Stomach smooth muscle (tissue), 2 donors: ENCODE measurements at regions not wholly inside any gene's neighbourhood (a gene's known extent, or its start where the extent isn't known, plus 50 kb on each side); places are given as distances from the start of the nearest gene placed in this dataset.

Experiments used
- H3K27ac ChIP-seq: one replicate; pipeline ENCODE4 v1.7.0; 2013; ENCODE audit warnings: mild to moderate bottlenecking, low read length, inconsistent platforms
- H3K27me3 ChIP-seq, 2 donors: one replicate each; pipeline ENCODE4 v1.7.0; 2013; ENCODE audit warnings: low read length in 2 of 2; ENCODE audit not compliant: insufficient read depth in 2 of 2, control insufficient read depth in 1 of 2
- H3K36me3 ChIP-seq, 2 donors: one replicate each; pipeline ENCODE4 v1.7.0; 2013; ENCODE audit warnings: low read length in 2 of 2; ENCODE audit not compliant: control insufficient read depth in 2 of 2, insufficient read depth in 2 of 2
- H3K4me1 ChIP-seq: one replicate; pipeline ENCODE4 v1.7.0; 2013; ENCODE audit warnings: low read length; ENCODE audit not compliant: control insufficient read depth, insufficient read depth
- H3K4me3 ChIP-seq, 2 donors: one replicate each; pipeline ENCODE4 v1.7.0; 2013; ENCODE audit warnings: low read length in 2 of 2
- H3K9ac ChIP-seq, 2 donors: one replicate each; pipeline ENCODE4 v1.7.0; 2013; ENCODE audit warnings: low read length in 2 of 2, mild to moderate bottlenecking in 1 of 2
- H3K9me3 ChIP-seq, 2 donors: one replicate each; pipeline ENCODE4 v1.7.0; 2013; ENCODE audit warnings: low read length in 2 of 2; ENCODE audit not compliant: control insufficient read depth in 2 of 2
- donor health status: healthy.
- donor health status: Pancreatic carcinoma.

DNA sequence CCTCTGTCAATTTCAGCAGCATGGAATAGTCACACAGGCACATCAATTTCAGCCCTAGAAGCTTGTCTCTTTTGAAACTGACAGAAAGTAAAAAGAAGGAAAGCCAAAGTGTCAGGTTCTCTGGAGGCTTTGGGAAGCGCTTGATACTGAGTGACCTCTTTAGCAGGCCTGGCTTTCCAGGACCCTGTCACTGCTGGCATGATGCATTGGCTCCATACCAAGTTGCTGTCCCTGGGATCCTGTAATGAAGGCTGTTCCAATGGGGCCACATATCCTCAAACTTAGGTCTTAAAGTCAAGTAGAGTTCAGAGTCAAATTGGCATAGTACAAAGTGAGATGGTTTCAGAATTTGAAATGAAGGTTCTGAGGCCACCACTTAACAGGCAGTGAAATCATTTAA, 640.9 kb downstream of the SQOR start:
- H3K9me3 ChIP-seq: no peaks in the 10 kb centered on the region

DNA sequence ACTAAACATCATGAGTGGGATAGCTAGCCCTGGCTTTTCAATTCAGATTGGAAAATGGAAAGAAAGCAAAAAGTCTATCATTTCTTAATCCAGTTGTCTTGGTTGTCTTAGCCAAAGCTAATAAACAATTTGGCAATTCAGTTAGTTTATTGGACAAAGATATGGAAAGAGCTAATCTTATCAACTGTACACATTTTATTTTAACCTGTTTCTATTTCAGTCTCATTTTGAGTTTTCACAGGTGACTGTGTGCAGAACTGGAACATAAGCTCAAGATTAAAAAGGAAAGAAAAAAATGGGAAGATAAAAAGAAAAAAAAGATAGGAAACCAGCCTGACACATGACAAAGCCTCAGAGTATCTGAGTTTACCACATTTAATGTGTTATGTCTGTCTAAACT, 642.6 kb downstream of the SQOR start:
- no peaks in the 10 kb centered on the region for H3K27me3 ChIP-seq
- no peak overlapping the region for H3K4me3 ChIP-seq
- no peak overlapping the region for H3K9ac ChIP-seq
- no peak overlapping the region for H3K27ac ChIP-seq
- H3K4me1 ChIP-seq: no peaks in the 10 kb centered on the region
- no peaks in the 10 kb centered on the region for H3K9me3 ChIP-seq
- no peaks in the 10 kb centered on the region for H3K36me3 ChIP-seq

More for the DNA sequence above, 640.9 kb downstream of the SQOR start:
- Histone ChIP-seq H3K9ac (no peak overlapping the region), H3K36me3 (no peaks in the 10 kb centered on the region), H3K4me3 (no peak overlapping the region), H3K27me3 (no peaks in the 10 kb centered on the region), H3K27ac (no peak overlapping the region), H3K4me1 (no peaks in the 10 kb centered on the region)

DNA sequence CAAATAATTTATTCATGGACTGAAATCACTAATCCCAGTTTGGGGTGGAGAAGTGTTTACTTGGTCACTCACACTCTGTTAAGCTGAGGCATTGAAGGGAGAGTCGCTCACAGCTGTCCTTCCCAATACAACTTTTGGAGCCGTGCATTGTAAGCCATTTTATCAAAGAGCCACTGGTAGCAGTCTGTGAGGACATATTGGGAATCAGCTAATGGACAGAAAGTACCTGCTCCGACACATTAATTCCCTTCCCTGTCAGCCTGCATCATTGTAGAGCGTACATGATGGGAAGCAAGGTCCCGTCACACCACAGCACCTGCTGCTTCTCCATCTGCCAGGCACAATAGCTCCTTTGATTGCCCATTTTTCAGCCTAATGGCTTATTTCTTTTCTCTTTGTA, 643.2 kb downstream of the SQOR start:
- no peaks in the 10 kb centered on the region for H3K27me3 ChIP-seq
- H3K36me3 ChIP-seq: no peaks in the 10 kb centered on the region
- no peak overlapping the region for H3K9ac ChIP-seq
- no peaks in the 10 kb centered on the region for H3K9me3 ChIP-seq
- H3K27ac ChIP-seq: no peak overlapping the region
- H3K4me1 ChIP-seq: no peaks in the 10 kb centered on the region
- no peak overlapping the region for H3K4me3 ChIP-seq

GRCh38 chr15:46278486-46279090, 643.8 kb downstream of the SQOR start:
- Histone ChIP-seq H3K27ac (no peak overlapping the region), H3K9me3 (no peaks in the 10 kb centered on the region), H3K4me1 (no peaks in the 10 kb centered on the region), H3K4me3 (no peak overlapping the region), H3K9ac (no peak overlapping the region), H3K36me3 (no peaks in the 10 kb centered on the region), H3K27me3 (no peaks in the 10 kb centered on the region)

DNA sequence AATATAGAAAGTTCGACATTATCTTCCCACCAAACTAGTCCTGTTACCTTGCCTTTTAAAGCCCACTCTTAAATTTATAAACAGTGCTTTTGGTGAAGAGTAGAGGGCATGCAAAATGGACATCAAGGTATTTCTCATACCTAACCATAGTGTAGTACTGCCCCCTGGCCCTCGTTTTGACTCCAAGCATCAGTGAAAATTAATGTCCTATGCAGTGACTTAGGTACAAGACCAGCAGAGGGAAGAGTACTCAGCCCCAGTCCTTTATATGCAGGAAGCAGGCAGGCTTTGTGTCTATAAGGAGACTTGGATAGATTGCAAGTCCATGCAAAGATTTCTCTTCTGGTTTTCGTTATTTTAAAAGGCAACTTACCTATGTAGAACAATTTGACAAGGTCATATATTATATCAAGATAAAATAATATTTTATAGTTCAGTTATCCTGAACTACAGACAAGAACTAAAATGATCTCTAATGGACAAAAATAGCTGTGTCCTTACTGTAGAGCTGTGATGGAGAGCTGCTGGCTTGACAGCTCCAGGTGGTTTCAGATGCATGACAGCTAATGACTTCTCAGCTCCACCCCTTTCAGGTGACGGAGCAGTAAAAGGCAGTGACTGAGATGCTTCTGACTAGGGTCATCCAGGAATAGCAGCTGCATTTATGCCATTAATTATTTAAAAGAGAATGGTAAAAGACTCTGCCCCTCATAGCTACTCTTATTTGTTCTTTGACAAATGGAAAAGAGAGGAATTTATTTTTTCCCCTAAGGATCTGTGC, 646.1 kb downstream of the SQOR start:
- H3K4me3 ChIP-seq: no peak overlapping the region
- H3K4me1 ChIP-seq: no peaks in the 10 kb centered on the region
- H3K36me3 ChIP-seq: no peaks in the 10 kb centered on the region
- no peak overlapping the region for H3K9ac ChIP-seq
- no peak overlapping the region for H3K27ac ChIP-seq
- no peaks in the 10 kb centered on the region for H3K9me3 ChIP-seq
- H3K27me3 ChIP-seq: no peaks in the 10 kb centered on the region

DNA sequence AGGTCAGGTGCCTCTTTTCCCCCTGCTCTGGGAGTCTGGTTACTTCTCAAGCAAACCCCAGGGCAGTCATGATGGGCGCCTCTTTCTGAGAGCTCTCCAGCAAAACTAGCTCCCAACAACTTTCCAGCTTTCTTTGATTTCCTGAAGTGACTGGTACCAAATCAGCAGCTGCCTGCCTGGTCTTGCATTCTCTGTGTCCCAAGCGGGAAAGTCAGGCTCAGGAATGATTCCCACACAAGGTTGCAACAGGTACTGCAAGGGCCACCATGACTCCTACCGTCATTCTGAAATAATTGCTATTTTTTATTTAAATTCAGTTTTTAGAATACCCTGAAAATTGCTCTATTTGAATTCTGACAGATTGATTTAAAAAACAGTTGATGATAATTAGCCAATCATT, 658.7 kb downstream of the SQOR start:
- Histone ChIP-seq H3K4me1 (no peaks in the 10 kb centered on the region), H3K4me3 (no peak overlapping the region), H3K9me3 (no peaks in the 10 kb centered on the region), H3K9ac (no peak overlapping the region), H3K36me3 (no peaks in the 10 kb centered on the region), H3K27ac (no peak overlapping the region), H3K27me3 (no peaks in the 10 kb centered on the region)

DNA sequence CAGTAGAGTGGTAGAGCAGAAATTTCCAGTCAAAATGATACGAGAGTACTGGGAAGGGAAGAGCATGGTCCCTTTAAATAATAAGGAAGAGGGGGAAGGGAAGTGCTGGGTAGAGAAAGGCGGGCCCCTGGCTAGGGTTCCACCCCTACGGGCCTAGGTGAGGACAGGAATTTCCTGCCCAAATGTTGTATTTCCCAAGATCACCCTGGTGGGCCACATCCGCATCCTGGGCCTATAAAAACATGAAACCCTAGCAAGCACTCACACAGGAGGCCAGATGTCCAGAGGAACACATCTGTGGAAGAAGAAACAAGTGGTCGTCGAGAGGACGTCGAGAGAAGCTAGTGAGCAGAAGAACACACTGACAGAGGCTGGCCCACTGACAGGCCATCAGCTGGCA, 661.2 kb downstream of the SQOR start:
- H3K9ac ChIP-seq: no peak overlapping the region
- no peaks in the 10 kb centered on the region for H3K9me3 ChIP-seq
- no peaks in the 10 kb centered on the region for H3K36me3 ChIP-seq
- H3K4me1 ChIP-seq: no peaks in the 10 kb centered on the region
- no peak overlapping the region for H3K4me3 ChIP-seq
- no peaks in the 10 kb centered on the region for H3K27me3 ChIP-seq
- no peak overlapping the region for H3K27ac ChIP-seq

DNA sequence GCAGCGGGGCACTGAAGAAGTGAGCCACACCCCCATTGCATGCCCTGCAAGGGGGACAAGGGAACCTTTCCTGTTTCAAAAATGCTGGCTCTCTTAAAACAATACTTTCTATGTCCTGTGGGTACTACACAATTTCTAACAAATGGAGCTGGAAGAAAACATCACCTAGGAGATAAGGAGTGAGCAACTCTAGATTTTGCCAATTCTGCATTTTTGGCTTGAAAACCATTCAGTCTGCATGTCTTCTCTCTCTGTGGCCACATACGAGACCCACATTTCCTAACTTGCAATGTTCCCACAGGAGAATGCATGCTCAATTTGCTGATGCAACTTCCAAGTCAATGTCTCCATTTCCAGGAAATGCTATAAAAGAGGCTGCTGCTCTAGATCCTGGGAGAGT, 662.0 kb downstream of the SQOR start:
- no peaks in the 10 kb centered on the region for H3K27me3 ChIP-seq
- no peaks in the 10 kb centered on the region for H3K4me1 ChIP-seq
- H3K9me3 ChIP-seq: no peaks in the 10 kb centered on the region
- H3K4me3 ChIP-seq: no peak overlapping the region
- no peak overlapping the region for H3K27ac ChIP-seq
- no peak overlapping the region for H3K9ac ChIP-seq
- H3K36me3 ChIP-seq: no peaks in the 10 kb centered on the region

DNA sequence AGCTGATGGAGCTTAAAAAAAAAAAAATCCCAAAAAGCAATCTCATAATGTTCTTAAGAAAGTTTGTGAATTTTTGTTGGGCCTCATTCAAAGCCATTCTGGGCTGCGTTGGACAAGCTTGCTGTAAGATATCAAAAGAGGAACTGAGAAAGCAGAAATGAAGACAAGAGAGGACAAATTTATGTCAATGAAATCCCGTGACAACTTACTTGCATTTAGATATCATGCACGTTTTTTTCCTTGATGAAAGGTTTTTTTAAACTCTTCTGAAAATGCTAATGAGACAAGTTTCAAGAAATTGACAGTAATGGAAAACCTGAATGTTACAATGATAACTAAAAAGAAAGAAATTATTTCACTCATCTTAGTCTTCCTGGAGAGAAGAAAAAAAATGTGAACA, 662.9 kb downstream of the SQOR start:
- Histone ChIP-seq H3K27ac (no peak overlapping the region), H3K36me3 (no peaks in the 10 kb centered on the region), H3K4me3 (no peak overlapping the region), H3K4me1 (no peaks in the 10 kb centered on the region), H3K9ac (no peak overlapping the region), H3K9me3 (no peaks in the 10 kb centered on the region), H3K27me3 (no peaks in the 10 kb centered on the region)

DNA sequence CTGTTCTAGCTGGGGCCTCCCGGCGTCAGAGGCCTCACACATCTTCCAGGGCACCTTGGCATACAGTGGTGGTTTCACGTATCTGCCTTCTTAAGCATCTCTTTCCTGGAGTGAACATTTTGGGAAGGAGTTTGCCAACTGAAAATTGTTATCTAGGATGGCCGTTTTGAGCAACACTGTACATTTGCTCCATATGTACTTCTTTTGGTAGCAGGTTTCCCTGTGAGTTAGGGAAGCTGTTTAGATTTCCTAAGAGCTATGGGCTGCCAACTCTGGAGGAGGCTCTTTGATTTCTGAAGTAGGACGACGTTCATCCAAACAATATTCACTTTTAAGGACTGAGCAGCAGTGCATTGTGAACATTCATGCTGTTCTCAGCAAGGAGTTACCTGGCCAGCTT, 665.9 kb downstream of the SQOR start:
- Histone ChIP-seq H3K4me1 (no peaks in the 10 kb centered on the region), H3K27ac (no peak overlapping the region), H3K4me3 (no peak overlapping the region), H3K9ac (no peak overlapping the region), H3K36me3 (no peaks in the 10 kb centered on the region), H3K9me3 (no peaks in the 10 kb centered on the region), H3K27me3 (no peaks in the 10 kb centered on the region)

DNA sequence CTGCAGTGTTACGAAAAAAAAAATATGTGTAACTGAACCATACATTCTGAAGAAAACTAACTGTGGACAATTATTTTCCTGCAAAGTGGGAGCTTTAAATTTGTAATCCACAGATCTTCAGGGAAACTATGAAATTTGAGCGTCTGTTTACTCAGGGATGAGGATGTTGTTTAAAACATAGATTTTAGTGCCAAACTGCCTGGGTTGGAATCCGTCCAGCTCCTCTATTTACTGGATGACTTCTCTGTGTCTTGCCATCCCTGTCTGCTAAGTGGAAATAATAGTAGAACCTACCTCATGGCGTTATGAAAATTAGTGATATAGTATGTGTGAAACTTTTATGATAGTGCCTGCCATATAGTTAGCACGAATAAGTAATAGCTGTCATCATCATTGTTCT, 666.5 kb downstream of the SQOR start:
- no peak overlapping the region for H3K4me3 ChIP-seq
- H3K4me1 ChIP-seq: no peaks in the 10 kb centered on the region
- H3K9me3 ChIP-seq: no peaks in the 10 kb centered on the region
- H3K27ac ChIP-seq: no peak overlapping the region
- no peaks in the 10 kb centered on the region for H3K36me3 ChIP-seq
- no peaks in the 10 kb centered on the region for H3K27me3 ChIP-seq
- H3K9ac ChIP-seq: no peak overlapping the region
